ENCODE measurements at regions not wholly inside any gene's neighbourhood (a gene's known extent, or its start where the extent isn't known, plus 50 kb on each side); places are given as distances from the start of the nearest gene placed in this dataset.

- Histone ChIP-seq H3K4me3 (no peak overlapping the region), H3K27me3 (no peaks in the 10 kb centered on the region), H3K36me3 (no peaks in the 10 kb centered on the region), H3K9me3 (no peaks in the 10 kb centered on the region), H3K4me1 (no peaks in the 10 kb centered on the region), H3K27ac (no peak overlapping the region)
- ATAC-seq (no peak), DNase-seq (no peak)
- TF ChIP-seq CTCF (IDR thresholded peaks at IDR 0.05): no peak
- intact Hi-C loops (cut with DNase I): no loop called here
Measured at GRCh38 chrX:20456971-20457370, 190.3 kb upstream of the RPS6KA3 start.

DNA sequence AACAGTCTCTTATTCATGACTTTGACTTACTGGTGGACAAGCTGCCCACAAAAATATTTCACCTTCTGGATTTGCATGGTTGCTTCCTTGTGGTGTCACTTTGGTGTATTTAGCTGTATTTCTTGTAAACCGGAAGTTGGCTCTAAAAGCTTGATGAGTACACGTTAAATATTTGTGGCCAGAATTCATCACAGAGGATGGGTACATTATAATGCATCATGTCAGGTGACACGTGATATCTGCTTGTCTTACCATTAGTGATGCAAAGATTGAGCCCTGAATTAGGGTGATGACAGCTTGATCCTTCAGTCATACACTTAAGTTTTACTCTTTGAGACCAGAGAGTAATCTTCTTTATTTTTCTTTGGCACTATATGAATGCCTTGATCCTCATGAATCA is 188.3 kb upstream of the RPS6KA3 start:
- Histone ChIP-seq H3K9me3 (no peaks in the 10 kb centered on the region), H3K36me3 (no peaks in the 10 kb centered on the region), H3K27ac (no peak overlapping the region), H3K4me3 (no peak overlapping the region), H3K27me3 (no peaks in the 10 kb centered on the region), H3K4me1 (no peaks in the 10 kb centered on the region)
- no peak for DNase-seq
- TF ChIP-seq CTCF (IDR thresholded peaks at IDR 0.05): no peak
- intact Hi-C loops (cut with DNase I): no loop called here
- no peak for ATAC-seq

DNA sequence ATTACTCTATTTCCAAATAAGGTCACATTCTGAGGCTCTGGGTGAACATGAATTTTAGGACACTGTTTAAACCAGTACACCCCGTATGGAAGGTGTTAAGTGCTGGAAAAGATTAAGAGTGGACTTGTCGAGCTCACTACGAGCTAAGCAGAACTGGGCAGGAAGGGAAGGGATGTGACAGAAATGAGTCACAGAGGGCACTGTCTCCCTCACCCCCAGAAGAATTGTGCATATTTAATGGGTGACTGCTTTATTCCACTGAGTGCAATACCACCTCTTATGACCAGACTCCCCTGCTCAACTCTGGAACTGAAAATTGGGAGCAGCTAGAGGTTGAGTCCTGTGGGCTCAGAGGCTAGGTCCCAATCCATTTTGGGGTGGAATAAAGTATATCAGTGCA is 187.4 kb upstream of the RPS6KA3 start:
- DNase-seq: no peak
- Histone ChIP-seq H3K27ac (no peak overlapping the region), H3K9me3 (no peaks in the 10 kb centered on the region), H3K4me1 (no peaks in the 10 kb centered on the region), H3K27me3 (no peaks in the 10 kb centered on the region), H3K4me3 (no peak overlapping the region), H3K36me3 (no peaks in the 10 kb centered on the region)
- ATAC-seq: no peak
- TF ChIP-seq CTCF (IDR thresholded peaks at IDR 0.05): no peak
- intact Hi-C loops (cut with DNase I): no loop called here

- ATAC-seq: no peak
- Histone ChIP-seq H3K27me3 (no peaks in the 10 kb centered on the region), H3K4me1 (no peaks in the 10 kb centered on the region), H3K9me3 (no peaks in the 10 kb centered on the region), H3K27ac (no peak overlapping the region), H3K4me3 (no peak overlapping the region), H3K36me3 (no peaks in the 10 kb centered on the region)
- DNase-seq: no peak
- intact Hi-C loops (cut with DNase I): no loop called here
- TF ChIP-seq CTCF (IDR thresholded peaks at IDR 0.05): no peak
Measured at GRCh38 chrX:20452487-20452886, 185.8 kb upstream of the RPS6KA3 start.

GRCh38 chrX:20451929-20452328 is 185.2 kb upstream of the RPS6KA3 start:
- Histone ChIP-seq H3K4me3 (no peak overlapping the region), H3K9me3 (no peaks in the 10 kb centered on the region), H3K27ac (no peak overlapping the region), H3K27me3 (no peaks in the 10 kb centered on the region), H3K36me3 (no peaks in the 10 kb centered on the region), H3K4me1 (no peaks in the 10 kb centered on the region)
- DNase-seq: no peak
- no peak for TF ChIP-seq CTCF (IDR thresholded peaks at IDR 0.05)
- no peak for ATAC-seq
- intact Hi-C loops (cut with DNase I): no loop called here

GRCh38 chrX:20445109-20445508 is 178.4 kb upstream of the RPS6KA3 start:
- Histone ChIP-seq H3K27me3 (no peaks in the 10 kb centered on the region), H3K4me1 (no peaks in the 10 kb centered on the region), H3K36me3 (no peaks in the 10 kb centered on the region), H3K27ac (no peak overlapping the region), H3K4me3 (no peak overlapping the region), H3K9me3 (no peaks in the 10 kb centered on the region)
- no peak for DNase-seq
- no peak for ATAC-seq
- no peak for TF ChIP-seq CTCF (IDR thresholded peaks at IDR 0.05)
- intact Hi-C loops (cut with DNase I): no loop called here

Measured in upper lobe of right lung (tissue), 1 donor.